Fibroblast of lung (primary cell): ENCODE measurements at regions not wholly inside any gene's neighbourhood (a gene's known extent, or its start where the extent isn't known, plus 50 kb on each side); places are given as distances from the start of the nearest gene placed in this dataset.

Source experiments
- EZH2 ChIP-seq: IDR thresholded peaks from 2 replicates; pipeline ENCODE4 v1.5.1; 2012; ENCODE audit warnings: low read length, control low read depth, mild to moderate bottlenecking; ENCODE audit errors: missing control alignments
- TF ChIP-seq, protein P1 (sequence below), 2 donors: IDR thresholded peaks in 1 of 2; conservative IDR thresholded peaks in 1 of 2; 1 replicate in 1 of 2; 2 replicates in 1 of 2; pipeline ENCODE4 v1.5.1; 2011 to 2012; ENCODE audit warnings: low read length in 2 of 2, control low read depth in 1 of 2, inconsistent platforms in 1 of 2, low read depth in 1 of 2, mild to moderate bottlenecking in 1 of 2

GRCh38 chr5:97735209-97735608 is 552.2 kb upstream of the RIOK2 start:
- TF ChIP-seq, protein P1, sequence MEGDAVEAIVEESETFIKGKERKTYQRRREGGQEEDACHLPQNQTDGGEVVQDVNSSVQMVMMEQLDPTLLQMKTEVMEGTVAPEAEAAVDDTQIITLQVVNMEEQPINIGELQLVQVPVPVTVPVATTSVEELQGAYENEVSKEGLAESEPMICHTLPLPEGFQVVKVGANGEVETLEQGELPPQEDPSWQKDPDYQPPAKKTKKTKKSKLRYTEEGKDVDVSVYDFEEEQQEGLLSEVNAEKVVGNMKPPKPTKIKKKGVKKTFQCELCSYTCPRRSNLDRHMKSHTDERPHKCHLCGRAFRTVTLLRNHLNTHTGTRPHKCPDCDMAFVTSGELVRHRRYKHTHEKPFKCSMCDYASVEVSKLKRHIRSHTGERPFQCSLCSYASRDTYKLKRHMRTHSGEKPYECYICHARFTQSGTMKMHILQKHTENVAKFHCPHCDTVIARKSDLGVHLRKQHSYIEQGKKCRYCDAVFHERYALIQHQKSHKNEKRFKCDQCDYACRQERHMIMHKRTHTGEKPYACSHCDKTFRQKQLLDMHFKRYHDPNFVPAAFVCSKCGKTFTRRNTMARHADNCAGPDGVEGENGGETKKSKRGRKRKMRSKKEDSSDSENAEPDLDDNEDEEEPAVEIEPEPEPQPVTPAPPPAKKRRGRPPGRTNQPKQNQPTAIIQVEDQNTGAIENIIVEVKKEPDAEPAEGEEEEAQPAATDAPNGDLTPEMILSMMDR (conservative IDR thresholded peaks at IDR 0.05 in 1 of 2, IDR thresholded peaks at IDR 0.05 in 1 of 2; ENCODE audit: low read depth in 1 of 2, low read length in 2 of 2), result no peak
- TF ChIP-seq EZH2, result no peak
